DND-41 (cell line): ENCODE measurements at regions not wholly inside any gene's neighbourhood (a gene's known extent, or its start where the extent isn't known, plus 50 kb on each side); places are given as distances from the start of the nearest gene placed in this dataset.

Experiments
- ATAC-seq: fragments of 200-7000 bp; cut with Tn5 transposase; 3 replicates; pipeline ENCODE4 v1.9.1; 2021; ENCODE audit warnings: low read depth; ENCODE audit not compliant: insufficient read depth
- DNase-seq: peaks from one replicate; pipeline ENCODE4 v3.0.0-alpha.2; 2020
- H2AFZ ChIP-seq: 2 replicates; pipeline ENCODE4 v1.6.0; 2012; ENCODE audit warnings: low read depth, low read length
- H3K27ac ChIP-seq: 2 replicates; pipeline ENCODE4 v1.5.1; 2012; ENCODE audit warnings: low read length, inconsistent platforms
- H3K27me3 ChIP-seq: fragments of 200-600 bp; sonication (generic); 2 replicates; pipeline ENCODE4 v1.6.0; 2012; ENCODE audit warnings: low read length, mild to moderate bottlenecking, inconsistent platforms; ENCODE audit not compliant: insufficient read depth, poor library complexity
- H3K36me3 ChIP-seq: 2 replicates; pipeline ENCODE4 v1.5.1; 2012; ENCODE audit warnings: low read length, inconsistent platforms; ENCODE audit not compliant: insufficient read depth
- H3K4me1 ChIP-seq: 2 replicates; pipeline ENCODE4 v1.5.1; 2012; ENCODE audit warnings: mild to moderate bottlenecking, low read length; ENCODE audit not compliant: insufficient read depth
- H3K4me2 ChIP-seq: 2 replicates; pipeline ENCODE4 v1.6.0; 2012; ENCODE audit warnings: mild to moderate bottlenecking, moderate library complexity, low read length, inconsistent platforms; ENCODE audit not compliant: insufficient read depth
- H3K4me3 ChIP-seq, 2 experiments: fragments of 200-600 bp in 1 of 2; shearing (Covaris generic) in 1 of 2; 2 replicates each; pipeline ENCODE4 v1.5.1; 2012 to 2016; ENCODE audit warnings: inconsistent platforms in 2 of 2, low read length in 2 of 2, mild to moderate bottlenecking in 2 of 2, low read depth in 1 of 2, moderate library complexity in 1 of 2
- H3K79me2 ChIP-seq: 2 replicates; pipeline ENCODE4 v1.6.0; 2012; ENCODE audit warnings: low read length, inconsistent platforms; ENCODE audit not compliant: insufficient read depth
- H3K9ac ChIP-seq: 2 replicates; pipeline ENCODE4 v1.6.0; 2012; ENCODE audit warnings: low read depth, mild to moderate bottlenecking, inconsistent platforms, low read length, moderate library complexity
- H3K9me3 ChIP-seq: 2 replicates; pipeline ENCODE4 v1.5.1; 2012; ENCODE audit warnings: low read length, moderate library complexity, mild to moderate bottlenecking, inconsistent platforms; ENCODE audit not compliant: insufficient read depth, severe bottlenecking
- H4K20me1 ChIP-seq: 2 replicates; pipeline ENCODE4 v1.6.0; 2012; ENCODE audit warnings: low read length; ENCODE audit not compliant: insufficient read depth
- EZH2 ChIP-seq: IDR thresholded peaks from 3 replicates; pipeline ENCODE4 v1.6.1; 2012; ENCODE audit warnings: borderline replicate concordance, low read depth, mild to moderate bottlenecking, moderate library complexity, low read length, inconsistent platforms; ENCODE audit not compliant: severe bottlenecking
- TF ChIP-seq, protein P1 (sequence below): IDR thresholded peaks from 2 replicates; pipeline ENCODE4 v1.5.1; 2012; ENCODE audit warnings: borderline replicate concordance, low read length, moderate library complexity, mild to moderate bottlenecking; ENCODE audit not compliant: poor library complexity, severe bottlenecking; ENCODE audit errors: extremely low read depth

DNA sequence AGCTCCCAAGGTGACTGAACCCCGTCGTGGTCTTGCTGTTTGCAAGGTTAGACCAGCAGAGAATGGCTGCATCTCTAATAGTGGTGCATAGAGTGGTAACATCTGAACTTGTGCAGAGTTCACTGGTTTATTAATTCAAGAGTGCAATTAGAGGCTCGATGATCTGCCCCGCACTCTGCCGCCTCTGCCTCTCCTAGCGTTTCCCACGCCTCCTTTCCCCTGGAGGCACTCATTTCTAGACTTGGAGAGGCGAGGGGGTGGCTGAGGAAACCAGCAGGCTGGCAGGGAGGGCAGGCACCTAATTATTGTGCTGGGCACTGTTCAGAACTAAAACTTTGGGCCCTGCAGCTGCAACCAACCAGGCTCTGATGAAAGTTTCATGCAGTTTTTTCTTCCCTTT lies 363.5 kb upstream of the EEF2KMT start:
- H3K9ac ChIP-seq = no peak overlapping the region; the same call in 1 of the 2 replicates
- no peaks in the 10 kb centered on the region for H3K4me1 ChIP-seq
- no peak for DNase-seq
- peaks cover 4% of the 10 kb centered on the region for H3K27me3 ChIP-seq
- H4K20me1 ChIP-seq = no peaks in the 10 kb centered on the region
- no peak overlapping the region for H3K4me3 ChIP-seq
- no peak for TF ChIP-seq EZH2
- TF ChIP-seq, protein P1, sequence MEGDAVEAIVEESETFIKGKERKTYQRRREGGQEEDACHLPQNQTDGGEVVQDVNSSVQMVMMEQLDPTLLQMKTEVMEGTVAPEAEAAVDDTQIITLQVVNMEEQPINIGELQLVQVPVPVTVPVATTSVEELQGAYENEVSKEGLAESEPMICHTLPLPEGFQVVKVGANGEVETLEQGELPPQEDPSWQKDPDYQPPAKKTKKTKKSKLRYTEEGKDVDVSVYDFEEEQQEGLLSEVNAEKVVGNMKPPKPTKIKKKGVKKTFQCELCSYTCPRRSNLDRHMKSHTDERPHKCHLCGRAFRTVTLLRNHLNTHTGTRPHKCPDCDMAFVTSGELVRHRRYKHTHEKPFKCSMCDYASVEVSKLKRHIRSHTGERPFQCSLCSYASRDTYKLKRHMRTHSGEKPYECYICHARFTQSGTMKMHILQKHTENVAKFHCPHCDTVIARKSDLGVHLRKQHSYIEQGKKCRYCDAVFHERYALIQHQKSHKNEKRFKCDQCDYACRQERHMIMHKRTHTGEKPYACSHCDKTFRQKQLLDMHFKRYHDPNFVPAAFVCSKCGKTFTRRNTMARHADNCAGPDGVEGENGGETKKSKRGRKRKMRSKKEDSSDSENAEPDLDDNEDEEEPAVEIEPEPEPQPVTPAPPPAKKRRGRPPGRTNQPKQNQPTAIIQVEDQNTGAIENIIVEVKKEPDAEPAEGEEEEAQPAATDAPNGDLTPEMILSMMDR = no peak
- ATAC-seq = no peak
- no peak overlapping the region for H3K4me2 ChIP-seq
- no peak overlapping the region for H3K27ac ChIP-seq
- no peaks in the 10 kb centered on the region for H3K36me3 ChIP-seq
- no peaks in the 10 kb centered on the region for H3K9me3 ChIP-seq
- no peak overlapping the region for H2AFZ ChIP-seq
- H3K79me2 ChIP-seq = no peaks in the 10 kb centered on the region

DNA sequence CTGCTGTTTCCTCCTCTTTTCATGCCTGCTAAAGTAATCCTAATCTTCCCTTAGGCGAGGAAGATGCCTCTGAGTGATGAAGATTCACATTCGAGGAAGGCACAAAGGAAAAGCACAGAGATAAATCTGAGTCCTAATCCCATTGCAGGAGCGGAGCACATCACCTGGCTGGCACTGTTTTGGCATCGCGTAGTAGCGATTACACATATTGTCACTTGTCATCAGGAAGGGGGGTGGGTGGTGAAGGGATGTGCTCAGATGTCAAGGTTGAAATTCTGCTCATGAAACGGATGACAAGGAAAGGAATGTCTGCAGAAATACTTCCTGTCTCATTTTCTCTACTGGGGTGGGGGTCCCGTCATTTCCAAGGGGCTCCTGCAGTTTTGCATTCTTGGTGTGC lies 363.1 kb upstream of the EEF2KMT start:
- no peaks in the 10 kb centered on the region for H3K9me3 ChIP-seq
- no peak for TF ChIP-seq EZH2
- TF ChIP-seq, protein P1 = no peak
- H3K27me3 ChIP-seq = peaks cover 4% of the 10 kb centered on the region

DNA sequence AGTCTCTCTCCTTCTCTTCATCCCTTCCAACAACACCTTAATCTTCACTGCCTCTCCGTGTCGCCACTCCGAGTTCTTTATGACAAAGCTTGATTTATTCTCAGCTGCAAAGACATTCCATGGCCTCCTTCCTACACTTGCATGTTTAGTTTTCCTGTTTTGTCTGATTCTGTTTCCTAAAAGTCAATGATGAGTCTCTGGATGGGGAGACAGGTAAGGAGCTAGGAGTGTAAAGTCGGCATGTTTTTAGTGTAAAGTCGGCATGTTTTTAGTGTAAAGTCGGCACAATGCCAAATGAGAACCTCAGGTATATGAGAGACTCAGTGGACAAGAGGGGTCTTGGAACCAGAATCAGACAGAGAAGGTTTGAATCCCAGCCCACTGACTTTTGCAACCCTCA lies 362.3 kb upstream of the EEF2KMT start:
- no peaks in the 10 kb centered on the region for H3K79me2 ChIP-seq
- no peak overlapping the region for H3K27ac ChIP-seq
- ATAC-seq = no peak
- no peak overlapping the region for H3K4me3 ChIP-seq
- H3K4me1 ChIP-seq = no peaks in the 10 kb centered on the region
- TF ChIP-seq, protein P1 = no peak
- TF ChIP-seq EZH2 = no peak
- no peak for DNase-seq
- H3K4me2 ChIP-seq = no peak overlapping the region
- H4K20me1 ChIP-seq = no peaks in the 10 kb centered on the region
- no peak overlapping the region for H3K9ac ChIP-seq
- no peak overlapping the region for H2AFZ ChIP-seq
- H3K36me3 ChIP-seq = no peaks in the 10 kb centered on the region
- peaks cover 4% of the 10 kb centered on the region for H3K27me3 ChIP-seq
- H3K9me3 ChIP-seq = no peaks in the 10 kb centered on the region

More for the DNA sequence above, 363.1 kb upstream of the EEF2KMT start:
- Histone ChIP-seq H4K20me1 (no peaks in the 10 kb centered on the region), H3K4me3 (no peak overlapping the region), H3K9ac (no peak overlapping the region), H3K4me2 (no peak overlapping the region), H3K79me2 (no peaks in the 10 kb centered on the region), H3K27ac (no peak overlapping the region), H3K4me1 (no peaks in the 10 kb centered on the region), H3K36me3 (no peaks in the 10 kb centered on the region), H2AFZ (no peak overlapping the region)
- no peak for DNase-seq
- no peak for ATAC-seq

DNA sequence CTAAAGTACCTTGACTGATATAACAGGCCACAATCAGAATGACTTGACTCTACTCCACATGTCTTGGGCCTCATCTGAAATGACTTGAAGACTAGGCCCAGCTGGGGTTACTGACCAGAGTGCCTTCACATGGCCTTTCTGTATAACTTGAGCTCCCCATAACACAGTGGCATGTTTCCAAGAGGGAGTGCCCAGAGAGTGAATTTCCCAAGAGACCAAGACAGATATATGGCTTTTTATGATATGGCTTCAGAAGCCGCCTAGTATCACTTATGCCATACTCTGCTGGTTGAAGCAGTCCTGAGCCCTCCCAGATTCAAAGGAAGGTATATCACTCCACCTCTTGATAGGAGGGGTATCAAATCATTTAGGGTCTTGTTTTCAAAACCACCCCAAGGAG lies 357.5 kb upstream of the EEF2KMT start:
- Histone ChIP-seq H4K20me1 (no peaks in the 10 kb centered on the region), H3K36me3 (no peaks in the 10 kb centered on the region), H3K4me2 (no peak overlapping the region), H3K27me3 (peaks cover 4% of the 10 kb centered on the region), H3K9ac (no peak overlapping the region), H3K79me2 (no peaks in the 10 kb centered on the region), H3K4me3 (no peak overlapping the region), H3K27ac (no peak overlapping the region), H3K4me1 (no peaks in the 10 kb centered on the region), H2AFZ (no peak overlapping the region), H3K9me3 (no peaks in the 10 kb centered on the region)
- DNase-seq (no peak), ATAC-seq (no peak)
- TF ChIP-seq EZH2 = no peak
- TF ChIP-seq, protein P1 = no peak
